GM21447 (cell line): ENCODE measurements at regions not wholly inside any gene's neighbourhood (a gene's known extent, or its start where the extent isn't known, plus 50 kb on each side); places are given as distances from the start of the nearest gene placed in this dataset.

Experiments used
- ATAC-seq: cut with Tn5 transposase; IDR thresholded peaks from one replicate; pipeline ENCODE4 v1.9.1; 2021; ENCODE audit not compliant: unreplicated experiment

DNA sequence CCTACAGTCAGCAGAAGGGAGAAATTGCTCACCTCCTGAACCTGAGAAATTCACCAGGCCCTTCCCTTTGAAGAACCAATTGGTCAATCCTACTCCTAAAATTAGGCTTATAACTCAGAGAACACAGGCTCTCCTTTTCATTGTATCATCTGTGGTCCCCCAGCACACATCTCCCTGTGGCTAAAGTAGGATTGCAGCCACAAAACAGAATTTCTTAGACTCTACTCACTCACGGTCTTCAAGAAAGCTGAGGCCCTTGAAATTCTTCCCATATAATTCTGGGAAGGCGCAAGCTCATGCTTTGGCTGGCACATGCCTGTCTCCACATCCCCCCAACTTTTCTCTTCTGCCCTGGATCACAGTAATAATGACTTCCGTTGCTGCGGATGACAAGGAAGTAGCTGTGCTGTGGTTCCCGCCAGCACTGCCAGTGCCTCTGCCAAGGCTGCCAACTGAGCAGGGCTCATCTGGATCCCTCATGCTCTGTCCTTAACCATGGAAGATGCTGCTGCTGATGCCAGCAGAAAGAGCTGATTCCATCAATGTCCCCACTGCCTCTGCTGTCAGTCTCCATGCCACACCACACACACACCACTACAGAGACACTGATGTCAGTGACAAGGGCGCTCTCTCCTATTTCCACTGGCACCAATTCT is 200.6 kb upstream of the POU2AF2 start:
- ATAC-seq: no peak

DNA sequence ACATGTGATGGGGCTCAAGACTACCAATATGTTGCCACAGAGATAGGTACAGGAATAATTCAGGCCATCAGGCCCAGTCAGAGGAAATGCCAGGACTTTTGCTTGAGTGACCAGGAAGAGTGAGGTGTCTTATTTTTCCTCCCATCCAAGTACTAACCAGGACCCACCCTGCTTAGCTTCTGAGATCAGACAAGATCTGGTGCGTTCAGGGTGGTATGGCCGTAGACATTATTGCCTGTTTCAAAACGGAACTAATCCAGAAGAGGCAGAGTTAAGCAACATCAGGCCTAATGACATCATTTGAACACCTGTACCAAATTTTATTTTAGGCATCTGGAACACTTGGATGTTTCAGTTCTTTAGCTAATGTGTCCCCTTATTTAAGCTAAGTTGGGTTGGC is 205.5 kb upstream of the POU2AF2 start:
- ATAC-seq: no peak

DNA sequence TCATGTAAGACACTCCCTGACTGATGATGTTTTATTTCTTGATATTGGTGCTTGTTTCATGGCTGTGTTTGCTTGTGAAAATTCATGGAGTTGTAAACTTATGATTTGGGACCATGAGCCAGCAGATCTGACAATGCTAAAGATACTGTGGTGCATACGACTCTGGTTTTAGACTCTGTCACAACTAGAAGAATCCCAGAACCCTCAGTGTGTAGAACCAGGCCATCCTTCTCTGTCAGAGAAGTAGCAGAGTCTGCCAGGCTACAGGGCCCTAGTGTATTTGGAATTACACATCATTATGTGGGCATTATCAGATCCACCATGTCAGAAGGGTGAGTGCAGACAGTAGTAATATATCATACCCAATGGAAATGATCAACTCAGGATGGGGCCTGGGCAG is 209.8 kb upstream of the POU2AF2 start:
- ATAC-seq: no peak

DNA sequence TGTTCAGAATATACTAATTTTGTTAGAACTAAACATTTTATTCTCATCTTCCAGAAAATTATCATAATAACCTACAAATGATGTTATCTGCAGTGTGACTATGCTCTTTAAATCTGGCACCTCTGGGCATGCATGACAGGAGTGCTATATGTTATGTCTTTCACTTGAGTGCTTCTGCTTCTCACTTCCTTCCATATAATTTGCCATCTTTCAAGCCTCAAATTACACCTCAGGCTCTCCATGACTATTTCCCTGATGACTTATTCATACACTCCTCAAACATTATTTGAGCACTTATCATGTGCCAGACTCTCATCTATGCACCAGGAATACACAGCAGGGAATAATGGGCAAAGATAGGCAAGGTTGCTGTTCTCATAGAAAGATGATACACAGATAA is 219.3 kb upstream of the POU2AF2 start:
- ATAC-seq: no peak

DNA sequence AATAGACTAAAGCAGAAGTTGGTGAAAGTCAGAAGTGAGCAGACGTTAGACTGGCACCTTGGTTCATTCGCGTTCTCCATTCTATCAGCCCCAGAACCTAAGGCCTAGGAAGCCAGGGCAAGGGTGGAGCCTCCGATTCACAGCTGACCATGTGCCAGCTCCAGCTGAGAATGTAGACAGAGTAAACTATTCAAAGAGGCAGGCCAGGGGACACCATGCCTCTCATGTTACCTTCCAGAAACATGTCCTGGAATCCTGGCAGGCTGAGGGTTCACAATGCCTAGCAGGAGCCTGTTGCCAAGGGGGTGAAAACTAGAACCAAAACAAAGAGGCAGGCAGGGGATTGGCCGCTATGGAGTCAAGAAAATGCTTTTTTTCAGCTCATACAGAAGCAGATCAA is 224.4 kb upstream of the POU2AF2 start:
- ATAC-seq: no peak

DNA sequence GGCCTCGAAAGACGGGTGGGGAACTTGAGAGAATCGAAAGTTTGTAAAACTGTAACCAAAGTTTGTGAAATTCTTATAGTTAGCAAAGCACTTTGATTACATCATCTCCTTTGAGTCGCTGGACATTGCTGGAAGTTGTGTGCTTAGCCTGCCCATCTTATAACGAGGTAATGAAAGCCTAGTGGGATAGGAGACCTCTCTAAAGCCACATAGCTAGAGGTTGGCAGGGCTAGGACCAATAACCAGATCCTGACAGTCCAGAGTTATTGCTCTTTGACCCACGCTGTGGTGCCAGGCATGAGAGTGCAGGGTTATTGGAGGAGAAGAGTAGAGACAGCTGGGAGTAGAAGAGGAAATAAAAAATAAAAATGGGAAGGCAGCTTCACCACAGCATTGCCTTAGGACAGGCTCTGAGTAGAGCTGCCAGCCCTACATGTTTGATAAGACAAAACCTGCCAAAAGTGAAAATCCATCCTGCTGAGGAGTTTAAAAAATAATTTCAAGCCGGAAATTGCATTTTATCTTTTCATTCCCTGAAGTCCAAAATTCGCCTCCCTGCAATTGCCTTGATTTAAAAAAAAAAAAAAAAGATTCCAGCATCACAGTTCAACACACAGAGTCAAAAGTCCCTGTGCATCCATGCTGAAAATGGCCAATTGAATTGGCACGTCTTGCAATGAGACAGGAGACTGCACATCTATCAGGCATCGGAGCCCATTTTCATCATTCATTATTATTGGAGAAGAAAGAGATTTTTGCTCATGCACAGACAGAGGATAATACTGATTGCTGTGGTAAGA is 225.5 kb upstream of the POU2AF2 start:
- no peak for ATAC-seq

DNA sequence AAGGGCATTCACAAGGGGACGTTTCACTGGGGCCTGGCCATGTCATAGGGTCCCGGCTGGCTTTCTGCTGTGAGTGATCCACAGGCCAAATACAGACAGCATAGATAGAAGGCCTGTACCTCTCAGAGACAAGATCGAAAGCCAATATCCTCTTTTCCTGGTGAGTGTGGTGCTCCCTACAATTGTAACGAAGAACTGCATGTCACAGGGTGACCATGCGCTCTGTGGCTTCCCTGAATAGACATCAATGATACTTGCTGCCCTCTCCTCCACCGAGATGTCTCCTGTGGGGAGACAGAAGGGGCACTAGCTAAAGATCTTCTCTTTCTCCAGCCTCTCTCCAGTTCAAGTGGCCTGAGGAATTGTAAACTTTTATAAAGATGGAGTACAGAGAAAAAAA is 226.1 kb upstream of the POU2AF2 start:
- no peak for ATAC-seq

DNA sequence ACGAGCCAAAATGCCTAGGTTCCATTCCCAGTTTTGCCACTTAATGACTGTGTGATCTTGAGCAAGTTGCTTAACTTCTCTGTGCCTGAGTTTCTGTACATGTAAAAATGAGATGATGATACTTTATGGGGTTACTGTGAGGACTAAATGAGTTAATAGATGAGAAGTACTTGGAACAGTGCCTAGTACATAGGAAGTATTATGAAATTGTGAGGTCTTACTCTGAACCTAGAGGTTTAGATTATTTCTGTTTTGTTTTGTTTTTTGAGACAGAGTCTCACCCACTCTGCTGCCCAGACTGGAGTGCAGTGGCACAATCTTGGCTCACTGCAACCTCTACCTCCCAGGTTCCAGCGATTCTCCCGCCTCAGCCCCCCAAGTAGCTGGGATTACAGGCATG is 227.0 kb upstream of the POU2AF2 start:
- no peak for ATAC-seq

DNA sequence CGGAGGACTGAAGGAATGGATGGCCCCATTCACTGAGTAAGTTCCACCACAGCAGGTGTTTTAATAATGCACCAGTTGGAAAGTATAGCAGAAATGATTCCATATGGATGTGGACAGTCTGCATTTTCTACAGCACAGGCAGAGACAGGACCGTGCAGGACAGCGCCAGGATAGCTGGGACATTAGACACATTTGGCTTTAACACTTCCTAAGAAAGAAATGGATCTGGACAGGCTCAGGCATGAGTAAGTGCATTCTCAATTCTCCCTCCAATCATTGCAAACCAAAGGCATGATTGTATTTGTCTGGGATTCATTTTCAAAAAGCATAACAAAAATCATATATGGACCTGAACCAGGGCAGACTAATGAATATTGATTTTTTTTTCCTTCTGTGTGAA is 233.0 kb upstream of the POU2AF2 start:
- ATAC-seq: no peak

DNA sequence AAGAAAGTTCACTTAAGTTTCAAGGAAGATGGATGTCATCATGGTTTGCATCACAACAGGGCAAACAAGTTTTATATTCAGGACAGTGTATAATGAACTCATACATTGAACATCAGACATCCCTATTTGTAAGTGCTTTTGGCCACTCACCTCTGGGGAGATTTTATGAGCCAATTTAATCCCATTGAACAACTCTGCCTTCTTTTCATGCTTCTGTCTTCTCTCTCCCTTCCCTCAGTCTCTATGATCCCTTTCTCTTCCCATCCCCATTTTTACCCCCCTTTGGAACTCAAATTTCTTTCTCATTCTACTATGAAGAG is 234.3 kb upstream of the POU2AF2 start:
- ATAC-seq: no peak

DNA sequence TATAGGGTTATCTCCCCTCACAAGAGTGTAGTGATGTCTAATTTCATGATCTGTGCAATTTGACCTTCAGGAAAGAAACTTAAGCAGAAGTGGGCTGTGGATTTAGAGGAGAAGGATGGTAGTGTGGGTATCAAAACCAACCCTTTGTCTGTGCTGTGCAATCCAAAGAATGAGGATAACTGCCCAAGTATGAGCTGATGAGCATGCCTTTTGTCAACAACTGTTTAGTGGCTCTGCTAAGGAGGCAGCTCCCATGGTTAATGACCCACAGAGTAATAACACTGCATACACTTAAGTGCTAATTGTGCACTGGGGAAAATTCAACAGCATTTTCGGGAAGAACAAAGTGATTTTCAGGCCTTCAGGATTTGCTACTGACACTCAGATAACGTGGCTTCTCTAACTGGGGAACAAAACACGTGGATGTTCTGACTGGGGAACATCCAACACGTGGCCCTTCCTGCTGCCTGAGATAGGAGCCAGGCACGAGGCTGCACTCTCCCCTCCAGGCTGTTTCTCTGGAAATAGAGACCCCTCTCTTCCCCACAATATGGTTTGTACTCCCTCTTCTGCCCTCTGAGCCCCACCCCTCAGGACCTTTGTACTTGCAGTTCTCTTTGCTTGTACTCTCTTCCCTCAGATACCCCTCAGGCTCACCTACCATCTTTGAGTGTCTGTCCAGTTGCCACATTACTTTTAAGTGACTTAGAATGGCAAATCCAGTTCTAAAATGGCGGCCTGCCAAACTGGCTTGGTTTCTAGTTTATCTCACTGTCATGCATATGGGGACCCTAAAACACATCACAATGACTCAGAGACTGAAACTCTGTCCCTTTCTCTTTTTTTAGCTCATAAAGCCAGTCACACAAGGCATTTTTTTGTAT is 234.9 kb upstream of the POU2AF2 start:
- ATAC-seq: no peak

DNA sequence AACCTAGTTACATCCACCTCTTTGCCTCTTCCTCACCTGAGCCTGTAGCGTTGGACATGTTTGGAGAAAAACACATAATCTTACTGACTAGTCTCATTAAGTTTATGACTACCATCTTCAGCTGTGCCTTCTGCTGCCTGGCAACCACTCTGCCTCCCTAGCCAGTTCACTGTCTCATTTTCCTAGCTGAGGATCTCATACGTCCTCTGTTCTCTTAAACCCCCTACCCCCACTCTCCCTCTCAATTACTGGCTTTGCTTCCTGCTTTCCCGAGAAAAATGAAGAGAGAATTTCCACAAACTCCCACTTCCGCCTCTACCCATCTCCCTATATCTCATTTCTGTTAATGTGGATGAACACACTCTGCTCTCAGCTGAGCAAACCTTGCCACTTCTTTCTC is 239.3 kb upstream of the POU2AF2 start:
- no peak for ATAC-seq

DNA sequence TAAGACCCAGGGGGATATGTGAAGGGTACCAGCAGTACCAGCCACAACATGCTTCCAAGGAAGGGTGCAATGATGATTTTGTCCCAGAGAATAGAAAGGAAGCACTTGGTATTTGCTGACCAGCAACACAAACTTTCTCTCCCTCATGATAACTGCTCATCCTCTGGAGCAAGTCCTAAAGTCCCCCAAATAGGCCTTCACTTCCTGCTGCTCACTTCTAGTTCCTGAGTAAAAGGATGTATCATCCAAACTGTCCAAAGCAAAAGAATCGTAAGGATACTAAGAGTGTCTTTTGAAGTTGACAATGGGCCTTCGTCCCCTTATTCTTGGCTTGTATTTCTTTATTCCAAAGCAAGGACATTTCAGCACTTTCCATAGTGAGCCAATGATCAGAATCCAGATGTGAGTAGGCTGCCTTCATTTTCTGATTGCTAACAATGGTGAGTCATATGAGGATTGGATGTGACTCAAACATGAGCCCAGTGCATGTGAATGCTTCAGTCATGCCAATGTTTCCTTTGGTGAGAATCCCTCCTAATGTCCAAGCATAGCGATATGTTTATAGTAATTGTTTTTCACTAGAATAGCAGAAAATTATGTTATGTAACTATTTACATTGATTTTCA is 243.4 kb upstream of the POU2AF2 start:
- no peak for ATAC-seq

DNA sequence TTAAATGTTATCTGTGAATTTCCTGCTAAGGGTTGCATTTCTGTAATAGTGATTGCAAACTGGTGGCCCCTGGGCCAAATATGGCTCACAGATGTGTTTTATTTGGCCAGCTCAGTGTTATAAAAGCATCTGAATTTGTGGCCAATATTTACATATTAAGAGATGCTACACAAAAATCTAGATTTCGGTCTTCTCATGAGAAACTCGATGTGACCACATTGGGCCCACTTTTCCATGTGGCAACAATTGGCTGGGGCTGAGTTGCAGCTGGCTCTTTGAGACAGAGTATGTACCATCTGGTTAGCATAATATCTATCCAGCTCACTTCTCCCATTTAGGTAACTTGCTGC is 244.5 kb upstream of the POU2AF2 start:
- no peak for ATAC-seq

DNA sequence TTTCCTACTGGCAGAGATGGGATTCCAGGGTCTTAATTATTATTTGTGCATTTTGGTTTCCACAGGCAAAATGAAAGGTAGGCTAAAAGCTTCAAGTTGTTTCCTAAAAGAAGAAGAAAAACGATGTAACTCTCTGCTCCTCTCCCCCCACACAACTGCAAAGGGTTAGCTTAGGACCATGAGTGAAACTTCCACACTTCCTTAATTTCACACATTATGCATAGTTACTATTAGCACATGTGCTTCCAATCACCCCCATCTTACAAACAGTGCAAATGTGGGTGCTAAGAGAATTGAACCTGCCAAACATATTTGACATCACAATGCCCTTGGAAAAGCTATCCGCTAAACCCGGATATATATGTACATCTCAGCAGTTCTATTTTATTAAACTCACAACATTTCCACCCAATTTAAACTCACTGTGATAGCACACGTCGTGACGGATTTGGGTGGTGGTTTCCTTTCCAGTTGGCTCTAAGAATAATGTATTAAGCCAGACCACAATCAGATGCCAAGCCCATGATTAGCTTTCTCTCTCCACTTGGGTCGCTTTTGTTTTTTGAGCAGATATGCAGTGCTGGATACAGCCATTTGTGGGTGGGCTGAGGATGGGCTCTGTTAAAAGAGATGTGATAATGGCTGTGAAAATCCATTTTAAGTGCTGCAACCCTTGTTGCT is 245.0 kb upstream of the POU2AF2 start:
- no peak for ATAC-seq

DNA sequence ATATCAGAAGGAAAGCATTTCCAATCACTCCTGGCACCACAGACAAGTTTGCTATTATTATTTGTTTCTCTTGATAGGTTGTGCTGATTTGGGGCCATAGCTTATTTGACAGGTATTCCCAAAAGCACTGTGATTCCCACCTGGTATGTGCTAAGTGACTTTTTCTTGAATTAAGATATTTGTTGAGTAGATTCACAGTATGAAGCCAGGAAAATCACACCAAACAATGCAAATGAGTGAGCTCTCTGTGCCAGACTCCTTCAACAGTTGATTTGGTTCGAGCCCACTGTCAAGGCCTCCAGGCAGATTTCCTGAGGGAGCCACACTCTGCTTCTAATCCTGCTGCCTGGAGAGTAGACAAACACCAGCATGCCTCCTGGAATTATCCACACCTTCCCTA is 253.0 kb upstream of the POU2AF2 start:
- ATAC-seq: no peak

DNA sequence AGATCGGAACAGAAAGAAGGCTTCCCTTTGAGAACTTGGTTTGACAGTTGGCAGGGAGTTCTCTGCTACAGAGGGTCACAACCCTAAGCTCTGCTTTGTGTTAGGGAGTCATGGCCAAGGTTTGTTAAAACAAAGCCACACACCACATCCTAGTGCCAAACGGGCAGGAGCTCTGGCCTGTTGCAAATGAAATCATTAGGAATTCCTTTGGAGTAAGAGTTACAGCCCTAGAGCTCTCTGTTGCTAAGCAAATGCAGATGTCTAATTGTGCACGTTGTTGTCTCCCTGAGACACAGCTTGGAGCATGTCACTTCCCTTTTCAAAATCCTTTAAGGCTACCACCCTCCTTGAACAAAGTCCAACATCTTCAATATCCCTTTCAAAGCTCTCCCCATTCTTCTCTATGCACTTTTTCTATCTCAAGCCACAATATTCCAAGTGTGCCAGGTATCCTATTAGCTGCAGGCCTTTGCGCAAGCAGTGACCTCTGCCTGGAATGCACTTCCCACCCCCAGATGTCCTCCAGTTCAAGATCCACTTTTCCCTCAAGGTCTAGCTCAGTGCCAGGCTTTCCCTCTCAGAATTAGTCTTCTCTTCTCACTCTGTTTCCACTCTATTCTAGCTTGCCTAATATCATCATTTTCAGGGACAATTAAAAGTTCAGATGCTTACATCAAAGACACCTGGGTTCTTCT is 253.7 kb upstream of the POU2AF2 start:
- ATAC-seq: no peak

DNA sequence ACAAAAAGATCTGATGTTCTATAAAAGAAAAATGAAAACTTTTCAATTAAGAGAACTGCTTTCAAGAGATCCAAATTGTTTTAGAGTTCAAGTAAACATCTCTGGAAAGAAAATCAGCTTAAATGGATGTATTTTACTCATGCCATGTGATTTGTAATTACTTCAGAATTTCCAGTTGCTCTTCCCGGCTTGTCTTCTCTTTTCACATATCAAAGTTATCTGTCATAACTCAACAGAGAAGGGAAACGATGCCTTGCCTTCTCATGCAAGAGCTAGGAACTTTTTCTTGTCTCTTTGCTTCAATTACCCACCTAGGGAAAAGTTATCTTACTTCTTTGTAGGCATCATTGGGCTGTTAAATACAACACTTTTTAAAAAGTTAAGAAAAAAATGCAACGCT is 255.2 kb upstream of the POU2AF2 start:
- ATAC-seq: no peak

DNA sequence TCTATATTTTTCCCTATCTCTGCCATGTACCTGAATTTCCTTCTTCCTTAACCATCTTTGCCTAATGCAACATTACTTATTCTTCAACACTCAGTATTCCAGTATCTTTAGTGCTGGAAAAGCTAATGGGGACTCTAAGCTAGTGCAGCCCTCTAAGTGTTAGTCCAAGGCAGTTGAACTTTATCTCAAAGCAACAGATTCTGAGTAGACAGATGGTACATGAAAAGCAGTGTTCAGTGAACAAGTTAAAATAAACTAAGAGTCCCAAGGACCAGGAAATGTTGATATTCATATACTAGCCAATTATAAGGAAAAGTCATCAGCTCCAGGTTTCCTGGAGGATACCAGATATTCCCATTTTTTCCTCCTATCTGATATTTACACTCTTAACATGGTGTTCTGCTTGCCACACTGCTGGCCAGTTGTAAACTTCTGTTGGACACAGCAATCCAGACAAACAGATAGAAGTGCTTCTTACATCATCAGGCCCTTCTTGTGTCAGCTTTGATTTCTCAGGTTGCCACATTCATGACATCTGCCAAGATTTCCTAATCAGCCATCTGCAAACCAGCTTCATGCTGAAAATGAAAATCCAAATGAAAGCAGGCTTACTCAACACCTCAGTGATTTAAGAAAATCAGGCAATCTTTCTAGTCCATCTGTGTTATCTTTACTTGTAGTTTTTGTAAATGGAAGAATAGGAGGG is 255.9 kb upstream of the POU2AF2 start:
- ATAC-seq: no peak

DNA sequence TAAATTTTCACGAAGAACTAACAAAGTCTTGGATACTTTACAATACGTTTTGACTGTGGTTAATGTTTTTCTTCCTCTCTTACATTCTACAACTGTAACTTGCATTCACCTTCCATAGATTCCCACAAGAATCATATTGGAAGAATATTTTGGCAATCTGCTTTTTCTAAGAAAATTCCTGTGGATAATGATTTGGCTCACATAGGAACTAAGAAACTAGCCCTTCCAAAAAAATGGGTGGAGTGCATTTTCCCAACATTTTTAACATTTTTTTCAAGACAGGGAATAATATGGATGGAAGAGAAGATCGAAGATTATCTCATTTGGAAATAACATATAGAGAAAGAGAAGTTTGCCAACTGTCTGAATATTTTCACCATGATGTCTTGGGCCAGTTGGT is 256.9 kb upstream of the POU2AF2 start:
- ATAC-seq: no peak
